HCT116 (cell line): ENCODE measurements at regions not wholly inside any gene's neighbourhood (a gene's known extent, or its start where the extent isn't known, plus 50 kb on each side); places are given as distances from the start of the nearest gene placed in this dataset.

ENCODE experiments used
- ATAC-seq: fragments of 200-7000 bp; cut with Tn5 transposase; 2 replicates; pipeline ENCODE4 v1.9.1; 2020; ENCODE audit warnings: mild to moderate bottlenecking, moderate library complexity
- BruUV-seq: library from RNA; stranded (reverse); fragments of 400-500 nt; replicated peaks from 2 replicates; lab custom pipeline; 2021; lab: Mats Ljungman, UMichigan
- CTCF ChIA-PET: fragments of 300-600 bp; sonication (Branson Sonifier 250); formaldehyde crosslinking; loops from one replicate; lab custom pipeline; 2021; ENCODE audit warnings: antibody characterized with exemption; lab: Charles Lee
- POLR2A ChIA-PET: fragments of 300-600, 350-600 bp; sonication (Branson Sonifier 250); formaldehyde crosslinking; loops from one replicate; lab custom pipeline; 2021; ENCODE audit warnings: antibody characterized with exemption; lab: Charles Lee
- RAD21 ChIA-PET, 2 experiments: fragments of 300-600 bp; sonication (Branson Sonifier 250); formaldehyde crosslinking; loops; one replicate each; lab custom pipeline; 2023; ENCODE audit warnings: low total read pairs in 2 of 2; ENCODE audit not compliant: uncharacterized antibody in 2 of 2, unreplicated experiment in 2 of 2, low non-redundant PET in 1 of 2; lab: Charles Lee
- DNase-seq: peaks from one replicate; pipeline ENCODE4 v3.0.0-alpha.2; 2010; ENCODE audit warnings: low read depth, low spot score
- H2AFZ ChIP-seq: fragments of 200-600 bp; shearing (Covaris generic), sonication (generic); 2 replicates; pipeline ENCODE4 v1.6.1; 2017; ENCODE audit warnings: low read depth, mixed run types, mixed read lengths, antibody characterized with exemption, low read length; ENCODE audit not compliant: poor library complexity, severe bottlenecking
- H3K27ac ChIP-seq: 2 replicates; pipeline ENCODE4 v1.5.1; 2012; ENCODE audit warnings: low read depth, low read length
- H3K27me3 ChIP-seq: fragments of 200-600 bp; sonication (generic); 2 replicates; pipeline ENCODE4 v1.6.1; 2016; ENCODE audit warnings: mixed run types, low read length, mixed read lengths; ENCODE audit not compliant: insufficient read depth
- H3K36me3 ChIP-seq, 2 experiments: fragments of 200-500 bp in 1 of 2; fragments of 200-600 bp in 1 of 2; sonication (Bioruptor generic) in 1 of 2; sonication (generic) in 1 of 2; 2 replicates each; pipeline versions ENCODE4 v1.5.1 to v1.6.1; 2014 to 2016; ENCODE audit warnings: low read length in 2 of 2, inconsistent platforms in 1 of 2, mixed read lengths in 1 of 2, mixed run types in 1 of 2; ENCODE audit not compliant: insufficient read depth in 2 of 2, control insufficient read depth in 1 of 2
- H3K4me1 ChIP-seq, 2 experiments: fragments of 200-600 bp in 1 of 2; sonication (generic) in 1 of 2; 2 replicates each; pipeline versions ENCODE4 v1.5.1 to v1.6.1; 2012 to 2017; ENCODE audit warnings: low read length in 2 of 2, inconsistent platforms in 1 of 2, mild to moderate bottlenecking in 1 of 2, mixed read lengths in 1 of 2, mixed run types in 1 of 2, moderate library complexity in 1 of 2; ENCODE audit not compliant: insufficient read depth in 2 of 2, control insufficient read depth in 1 of 2
- H3K4me2 ChIP-seq: fragments of 200-600 bp; sonication (generic); 2 replicates; pipeline ENCODE4 v1.6.1; 2017; ENCODE audit warnings: mixed run types, low read length, mixed read lengths
- H3K4me3 ChIP-seq, 2 experiments: fragments of 200-600 bp in 1 of 2; sonication (generic) in 1 of 2; replicated peaks in 1 of 2; 2 replicates each; pipeline ENCODE4 v1.5.1; 2011 to 2016; ENCODE audit warnings: low read length in 2 of 2, control low read depth in 1 of 2, low read depth in 1 of 2, mild to moderate bottlenecking in 1 of 2, mixed read lengths in 1 of 2, mixed run types in 1 of 2
- H3K79me2 ChIP-seq: fragments of 200-600 bp; sonication (generic); 2 replicates; pipeline ENCODE4 v1.6.1; 2017; ENCODE audit warnings: mild to moderate bottlenecking, mixed run types, low read length, moderate library complexity, mixed read lengths; ENCODE audit not compliant: insufficient read depth
- H3K9ac ChIP-seq: fragments of 200-600 bp; sonication (generic); 2 replicates; pipeline ENCODE4 v1.6.1; 2016; ENCODE audit warnings: low read length, mixed read lengths
- H3K9me2 ChIP-seq: fragments of 200-600 bp; sonication (generic), shearing (Covaris generic); 2 replicates; pipeline ENCODE4 v1.6.1; 2017; ENCODE audit warnings: mixed run types, mild to moderate bottlenecking, moderate library complexity; ENCODE audit not compliant: insufficient read depth
- H3K9me3 ChIP-seq, 2 experiments: fragments of 200-500 bp in 1 of 2; fragments of 200-600 bp in 1 of 2; sonication (Bioruptor generic) in 1 of 2; sonication (generic) in 1 of 2; 2 replicates each; pipeline ENCODE4 v1.6.1; 2014 to 2017; ENCODE audit warnings: low read length in 2 of 2, mixed read lengths in 2 of 2, inconsistent platforms in 1 of 2, low read depth in 1 of 2, mild to moderate bottlenecking in 1 of 2, mixed run types in 1 of 2, moderate library complexity in 1 of 2; ENCODE audit not compliant: control insufficient read depth in 1 of 2, insufficient read depth in 1 of 2
- H4K20me1 ChIP-seq: fragments of 200-600 bp; sonication (generic), shearing (Covaris generic); 2 replicates; pipeline ENCODE4 v1.6.1; 2017; ENCODE audit warnings: mixed run types, mild to moderate bottlenecking, moderate library complexity; ENCODE audit not compliant: insufficient read depth
- CBX3 ChIP-seq: IDR thresholded peaks from 2 replicates; pipeline ENCODE4 v1.6.1; 2012; ENCODE audit warnings: low read depth
- CEBPB ChIP-seq: IDR thresholded peaks from 2 replicates; pipeline ENCODE4 v1.6.1; 2012; ENCODE audit warnings: low read depth
- CTCF ChIP-seq, 3 experiments: fragments of 200-600 bp in 1 of 3; sonication (generic) in 1 of 3; IDR thresholded peaks in 2 of 3; conservative IDR thresholded peaks in 1 of 3; 2 replicates each; pipeline ENCODE4 v1.5.1; 2012 to 2017; ENCODE audit warnings: low read depth in 2 of 3, low read length in 2 of 3, antibody characterized with exemption in 1 of 3, borderline replicate concordance in 1 of 3, control low read depth in 1 of 3, mild to moderate bottlenecking in 1 of 3, mixed read lengths in 1 of 3, mixed run types in 1 of 3, moderate library complexity in 1 of 3; ENCODE audit not compliant: insufficient read depth in 1 of 3
- EGR1 ChIP-seq: IDR thresholded peaks from 2 replicates; pipeline ENCODE4 v1.6.1; 2012; ENCODE audit warnings: low read depth
- EZH2 ChIP-seq: fragments of 200-600 bp; sonication (generic); IDR thresholded peaks from 2 replicates; pipeline ENCODE4 v1.6.1; 2017; ENCODE audit warnings: antibody characterized with exemption, mixed run types
- JUND ChIP-seq: IDR thresholded peaks from 2 replicates; pipeline ENCODE4 v1.6.1; 2012
- MAX ChIP-seq: IDR thresholded peaks from 2 replicates; pipeline ENCODE4 v1.6.1; 2012
- POLR2AphosphoS5 ChIP-seq: IDR thresholded peaks from 2 replicates; pipeline ENCODE4 v1.6.1; 2011; ENCODE audit warnings: mild to moderate bottlenecking, low read depth, low read length, moderate library complexity
- RAD21 ChIP-seq: IDR thresholded peaks from 2 replicates; pipeline ENCODE4 v1.6.1; 2012; ENCODE audit warnings: low read depth, mild to moderate bottlenecking
- SIN3A ChIP-seq: IDR thresholded peaks from 2 replicates; pipeline ENCODE4 v1.6.1; 2012; ENCODE audit warnings: low read depth
- SP1 ChIP-seq: IDR thresholded peaks from 2 replicates; pipeline ENCODE4 v1.6.1; 2012; ENCODE audit warnings: low read depth
- SRF ChIP-seq: IDR thresholded peaks from 2 replicates; pipeline ENCODE4 v1.6.1; 2012; ENCODE audit warnings: low read depth
- ZFX ChIP-seq: fragments of 450-650 bp; IDR thresholded peaks from 2 replicates; pipeline ENCODE4 v1.6.1; 2017
- ZNF274 ChIP-seq: fragments of 200-500 bp; sonication (Bioruptor generic); IDR thresholded peaks from 2 replicates; pipeline ENCODE4 v1.6.1; 2014; ENCODE audit warnings: mild to moderate bottlenecking, low read depth, low read length, inconsistent platforms
- intact Hi-C: fragments of 100-400 bp; cut with micrococcal nuclease; formaldehyde crosslinking; loops from 2 replicates; pipeline ENCODE4 v1.10.0; 2022
- TF ChIP-seq, protein P1 (sequence below): IDR thresholded peaks from 2 replicates; pipeline ENCODE4 v1.6.1; 2012
- TF ChIP-seq, protein P2 (sequence below): IDR thresholded peaks from 2 replicates; pipeline ENCODE4 v1.6.1; 2011; ENCODE audit warnings: mild to moderate bottlenecking, low read length, moderate library complexity; ENCODE audit not compliant: insufficient replicate concordance; ENCODE audit errors: extremely low read depth

DNA sequence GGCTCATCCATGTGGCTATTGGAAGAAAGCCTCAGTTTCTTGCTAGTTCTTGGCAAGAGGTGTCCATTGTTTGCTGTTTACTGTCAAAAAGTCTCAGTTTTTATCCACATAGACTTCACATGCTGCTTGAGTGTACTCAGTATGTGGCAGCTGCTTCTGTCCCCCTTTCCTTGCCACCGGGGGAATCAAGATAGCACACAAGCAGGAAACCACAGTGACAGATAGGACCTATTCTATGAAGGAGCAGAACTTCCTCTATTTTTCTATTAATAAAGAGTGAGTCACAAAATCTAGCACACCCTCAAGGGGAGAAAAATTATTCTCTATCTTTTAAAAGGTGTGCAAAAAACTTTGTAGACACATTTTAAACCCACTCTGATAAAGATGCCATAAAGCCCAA lies 121.4 kb upstream of the GMNC start:
- CTCF ChIA-PET, result no interaction called here
- DNase-seq (no peak), ATAC-seq (no peak)
- Histone ChIP-seq H3K9ac (no peak overlapping the region), H3K79me2 (no peaks in the 10 kb centered on the region), H3K27ac (no peak overlapping the region), H3K4me1 (no peaks in the 10 kb centered on the region), H3K27me3 (no peaks in the 10 kb centered on the region), H4K20me1 (no peaks in the 10 kb centered on the region), H3K9me3 (no peaks in the 10 kb centered on the region), H2AFZ (no peak overlapping the region), H3K4me2 (no peak overlapping the region), H3K9me2 (no peaks in the 10 kb centered on the region), H3K36me3 (no peaks in the 10 kb centered on the region), H3K4me3 (no peak overlapping the region)
- TF ChIP-seq EZH2 (no peak), RAD21 (no peak), CEBPB (no peak), SP1 (no peak), CBX3 (no peak), ZNF274 (no peak)
- TF ChIP-seq, protein P1, sequence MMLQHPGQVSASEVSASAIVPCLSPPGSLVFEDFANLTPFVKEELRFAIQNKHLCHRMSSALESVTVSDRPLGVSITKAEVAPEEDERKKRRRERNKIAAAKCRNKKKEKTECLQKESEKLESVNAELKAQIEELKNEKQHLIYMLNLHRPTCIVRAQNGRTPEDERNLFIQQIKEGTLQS, result no peak
- TF ChIP-seq, protein P2, sequence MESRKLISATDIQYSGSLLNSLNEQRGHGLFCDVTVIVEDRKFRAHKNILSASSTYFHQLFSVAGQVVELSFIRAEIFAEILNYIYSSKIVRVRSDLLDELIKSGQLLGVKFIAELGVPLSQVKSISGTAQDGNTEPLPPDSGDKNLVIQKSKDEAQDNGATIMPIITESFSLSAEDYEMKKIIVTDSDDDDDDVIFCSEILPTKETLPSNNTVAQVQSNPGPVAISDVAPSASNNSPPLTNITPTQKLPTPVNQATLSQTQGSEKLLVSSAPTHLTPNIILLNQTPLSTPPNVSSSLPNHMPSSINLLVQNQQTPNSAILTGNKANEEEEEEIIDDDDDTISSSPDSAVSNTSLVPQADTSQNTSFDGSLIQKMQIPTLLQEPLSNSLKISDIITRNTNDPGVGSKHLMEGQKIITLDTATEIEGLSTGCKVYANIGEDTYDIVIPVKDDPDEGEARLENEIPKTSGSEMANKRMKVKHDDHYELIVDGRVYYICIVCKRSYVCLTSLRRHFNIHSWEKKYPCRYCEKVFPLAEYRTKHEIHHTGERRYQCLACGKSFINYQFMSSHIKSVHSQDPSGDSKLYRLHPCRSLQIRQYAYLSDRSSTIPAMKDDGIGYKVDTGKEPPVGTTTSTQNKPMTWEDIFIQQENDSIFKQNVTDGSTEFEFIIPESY, result no peak
- RAD21 ChIA-PET, result no interaction called here
- POLR2A ChIA-PET, result no interaction called here
- intact Hi-C loops, result no loop called here
- BruUV-seq, result no TSS peak

GRCh38 chr3:190973771-190974170 lies 111.3 kb upstream of the GMNC start:
- no peak overlapping the region for H3K4me3 ChIP-seq
- no TSS peak for BruUV-seq
- H2AFZ ChIP-seq, result no peak overlapping the region
- intact Hi-C loops, result no loop called here
- ATAC-seq (no peak), DNase-seq (no peak)
- H3K9me3 ChIP-seq, result no peaks in the 10 kb centered on the region
- no peaks in the 10 kb centered on the region for H3K27me3 ChIP-seq
- H3K9ac ChIP-seq, result no peak overlapping the region
- ChIA-PET POLR2A (no interaction called here), RAD21 (no interaction called here), CTCF (no interaction called here)
- H3K36me3 ChIP-seq, result no peaks in the 10 kb centered on the region
- H3K4me2 ChIP-seq, result no peak overlapping the region
- H3K27ac ChIP-seq, result no peak overlapping the region
- H4K20me1 ChIP-seq, result no peaks in the 10 kb centered on the region
- H3K4me1 ChIP-seq, result no peaks in the 10 kb centered on the region
- no peaks in the 10 kb centered on the region for H3K9me2 ChIP-seq
- H3K79me2 ChIP-seq, result no peaks in the 10 kb centered on the region
- TF ChIP-seq JUND (no peak), SP1 (no peak), CTCF (IDR thresholded peaks at IDR 0.05 in 2 of 3, conservative IDR thresholded peaks at IDR 0.05 in 1 of 3; ENCODE audit: borderline replicate concordance in 1 of 3, insufficient read depth in 1 of 3, low read depth in 2 of 3, low read length in 2 of 3) (no peak), MAX (no peak), EZH2 (no peak), EGR1 (no peak), POLR2AphosphoS5 (no peak), SIN3A (no peak), ZFX (no peak), SRF (no peak)
